ENCODE measurements at regions not wholly inside any gene's neighbourhood (a gene's known extent, or its start where the extent isn't known, plus 50 kb on each side); places are given as distances from the start of the nearest gene placed in this dataset.

- ChIA-PET POLR2A (ENCODE audit: low non-redundant PET) (no interaction called here), CTCF (no interaction called here)
- BruUV-seq (replicated peaks): no TSS peak
These were observed 240.9 kb downstream of the HAUS1 start for GRCh38 chr18:46345181-46345465.

GRCh38 chr18:46346213-46346612 is 242.0 kb downstream of the HAUS1 start:
- intact Hi-C loops (cut with micrococcal nuclease; ENCODE audit: unreplicated experiment): no loop called here
- DNase-seq (ENCODE audit: low spot score): no peak
- no peaks in the 10 kb centered on the region for H3K36me3 ChIP-seq (ENCODE audit: insufficient read depth, low read length, poor library complexity, severe bottlenecking)
- H3K9me3 ChIP-seq (ENCODE audit: low read depth, low read length, poor library complexity, severe bottlenecking): no peaks in the 10 kb centered on the region
- BruUV-seq (replicated peaks): no TSS peak
- no peak overlapping the region for H3K27ac ChIP-seq (ENCODE audit: low read depth, low read length, poor library complexity, severe bottlenecking)
- no peaks in the 10 kb centered on the region for H3K4me1 ChIP-seq (ENCODE audit: insufficient read depth, low read length, poor library complexity, severe bottlenecking)
- TF ChIP-seq EZH2 (IDR thresholded peaks at IDR 0.05; ENCODE audit: borderline replicate concordance, low read depth, low read length, poor library complexity, severe bottlenecking): no peak
- no peak for TF ChIP-seq CTCF (conservative IDR thresholded peaks at IDR 0.05; ENCODE audit: low read depth, low read length)
- H3K4me3 ChIP-seq (ENCODE audit: low read depth, low read length, poor library complexity, severe bottlenecking): no peak overlapping the region
- POLR2A ChIA-PET (ENCODE audit: low non-redundant PET): no interaction called here
- CTCF ChIA-PET: interaction anchor here (0.6 kb wide), 1 partner anchor 134 kb away, joined by 7 read pairs; no protein-coding TSS in a partner anchor
- H3K27me3 ChIP-seq (replicated peaks; ENCODE audit: insufficient read depth, low read depth, low read length, poor library complexity): no peaks in the 10 kb centered on the region

More at GRCh38 chr18:46345181-46345465, 240.9 kb downstream of the HAUS1 start:
- DNase-seq (ENCODE audit: low spot score): no peak
- H3K4me1 ChIP-seq (ENCODE audit: insufficient read depth, low read length, poor library complexity, severe bottlenecking): no peaks in the 10 kb centered on the region
- H3K9me3 ChIP-seq (ENCODE audit: low read depth, low read length, poor library complexity, severe bottlenecking): no peaks in the 10 kb centered on the region
- no peak overlapping the region for H3K4me3 ChIP-seq (ENCODE audit: low read depth, low read length, poor library complexity, severe bottlenecking)
- no peak for TF ChIP-seq EZH2 (IDR thresholded peaks at IDR 0.05; ENCODE audit: borderline replicate concordance, low read depth, low read length, poor library complexity, severe bottlenecking)
- TF ChIP-seq CTCF (conservative IDR thresholded peaks at IDR 0.05; ENCODE audit: low read depth, low read length): no peak
- no peaks in the 10 kb centered on the region for H3K36me3 ChIP-seq (ENCODE audit: insufficient read depth, low read length, poor library complexity, severe bottlenecking)
- H3K27me3 ChIP-seq (replicated peaks; ENCODE audit: insufficient read depth, low read depth, low read length, poor library complexity): no peaks in the 10 kb centered on the region
- intact Hi-C loops (cut with micrococcal nuclease; ENCODE audit: unreplicated experiment): no loop called here
- no peak overlapping the region for H3K27ac ChIP-seq (ENCODE audit: low read depth, low read length, poor library complexity, severe bottlenecking)

GRCh38 chr18:46346896-46347630 is 242.9 kb downstream of the HAUS1 start:
- no peak for DNase-seq (ENCODE audit: low spot score)
- POLR2A ChIA-PET (ENCODE audit: low non-redundant PET): no interaction called here
- no peak overlapping the region for H3K4me3 ChIP-seq (ENCODE audit: low read depth, low read length, poor library complexity, severe bottlenecking)
- no peaks in the 10 kb centered on the region for H3K4me1 ChIP-seq (ENCODE audit: insufficient read depth, low read length, poor library complexity, severe bottlenecking)
- intact Hi-C loops (cut with micrococcal nuclease; ENCODE audit: unreplicated experiment): no loop called here
- CTCF ChIA-PET: no interaction called here
- H3K27me3 ChIP-seq (replicated peaks; ENCODE audit: insufficient read depth, low read depth, low read length, poor library complexity): no peaks in the 10 kb centered on the region
- H3K27ac ChIP-seq (ENCODE audit: low read depth, low read length, poor library complexity, severe bottlenecking): no peak overlapping the region
- H3K9me3 ChIP-seq (ENCODE audit: low read depth, low read length, poor library complexity, severe bottlenecking): no peaks in the 10 kb centered on the region
- BruUV-seq (replicated peaks): no TSS peak
- no peaks in the 10 kb centered on the region for H3K36me3 ChIP-seq (ENCODE audit: insufficient read depth, low read length, poor library complexity, severe bottlenecking)
- no peak for TF ChIP-seq CTCF (conservative IDR thresholded peaks at IDR 0.05; ENCODE audit: low read depth, low read length)
- TF ChIP-seq EZH2 (IDR thresholded peaks at IDR 0.05; ENCODE audit: borderline replicate concordance, low read depth, low read length, poor library complexity, severe bottlenecking): no peak

All from A673 (cell line).